ENCODE measurements at regions not wholly inside any gene's neighbourhood (a gene's known extent, or its start where the extent isn't known, plus 50 kb on each side); places are given as distances from the start of the nearest gene placed in this dataset.
"Not testable (repeated sequence)": the region's sequence is repeated elsewhere in the genome, so short reads cannot be mapped to it uniquely, and the experiment has no call there.

- DNase-seq (ENCODE audit: low spot score): peak; percentile 6
These were observed 724.5 kb upstream of the RAG2 start for GRCh38 chr11:37322333-37323194.

- DNase-seq (ENCODE audit: low spot score): no peak
These were observed 722.9 kb upstream of the RAG2 start for GRCh38 chr11:37320921-37321320.

- no peak for DNase-seq (ENCODE audit: low spot score)
These were observed 719.8 kb upstream of the RAG2 start for GRCh38 chr11:37317803-37318202.

GRCh38 chr11:37313266-37313665 is 715.2 kb upstream of the RAG2 start:
- DNase-seq (ENCODE audit: low spot score): no peak

GRCh38 chr11:37306563-37306962 is 708.5 kb upstream of the RAG2 start:
- DNase-seq (ENCODE audit: low spot score): no peak

- not testable (repeated sequence) for DNase-seq (ENCODE audit: low spot score)
These were observed 703.4 kb upstream of the RAG2 start for GRCh38 chr11:37301405-37301804.

GRCh38 chr11:37298173-37298572 is 700.1 kb upstream of the RAG2 start:
- no peak for DNase-seq (ENCODE audit: low spot score)

- DNase-seq (ENCODE audit: low spot score): no peak
These were observed 688.9 kb upstream of the RAG2 start for GRCh38 chr11:37286890-37287289.

- no peak for DNase-seq (ENCODE audit: low spot score)
These were observed 684.3 kb upstream of the RAG2 start for GRCh38 chr11:37282367-37282766.

GRCh38 chr11:37280200-37280599 is 682.2 kb upstream of the RAG2 start:
- no peak for DNase-seq (ENCODE audit: low spot score)

GRCh38 chr11:37277896-37278465 is 679.9 kb upstream of the RAG2 start:
- no peak for DNase-seq (ENCODE audit: low spot score)

GRCh38 chr11:37264783-37265182 is 666.7 kb upstream of the RAG2 start:
- no peak for DNase-seq (ENCODE audit: low spot score)

GRCh38 chr11:37264060-37264459 is 666.0 kb upstream of the RAG2 start:
- DNase-seq (ENCODE audit: low spot score): no peak

- not testable (repeated sequence) for DNase-seq (ENCODE audit: low spot score)
These were observed 665.4 kb upstream of the RAG2 start for GRCh38 chr11:37263467-37263866.

GRCh38 chr11:37259734-37260133 is 661.7 kb upstream of the RAG2 start:
- no peak for DNase-seq (ENCODE audit: low spot score)

- DNase-seq (ENCODE audit: low spot score): no peak
These were observed 650.1 kb upstream of the RAG2 start for GRCh38 chr11:37248145-37248544.

- not testable (repeated sequence) for DNase-seq (ENCODE audit: low spot score)
These were observed 648.1 kb upstream of the RAG2 start for GRCh38 chr11:37246092-37246491.

- DNase-seq (ENCODE audit: low spot score): no peak
These were observed 632.8 kb upstream of the RAG2 start for GRCh38 chr11:37230865-37231264.

GRCh38 chr11:37223962-37224361 is 625.9 kb upstream of the RAG2 start:
- no peak for DNase-seq (ENCODE audit: low spot score)

GRCh38 chr11:37203006-37203405 is 605.0 kb upstream of the RAG2 start:
- no peak for DNase-seq (ENCODE audit: low spot score)

- DNase-seq (ENCODE audit: low spot score): no peak
These were observed 601.0 kb upstream of the RAG2 start for GRCh38 chr11:37199082-37199481.

GRCh38 chr11:37184326-37184725 is 586.3 kb upstream of the RAG2 start:
- no peak for DNase-seq (ENCODE audit: low spot score)

GRCh38 chr11:37182031-37182430 is 584.0 kb upstream of the RAG2 start:
- DNase-seq (ENCODE audit: low spot score): no peak

- no peak for DNase-seq (ENCODE audit: low spot score)
These were observed 579.7 kb upstream of the RAG2 start for GRCh38 chr11:37177721-37178120.
